ENCODE measurements at regions not wholly inside any gene's neighbourhood (a gene's known extent, or its start where the extent isn't known, plus 50 kb on each side); places are given as distances from the start of the nearest gene placed in this dataset.

- WGBS = 69% methylated on average over 3 of the region's 3 CpGs
- no peaks in the 10 kb centered on the region for H3K27me3 ChIP-seq (ENCODE audit: control insufficient read depth in 4 of 4, insufficient read depth in 4 of 4, low read length in 3 of 4)
- H3K4me3 ChIP-seq (ENCODE audit: low read depth in 1 of 3, low read length in 3 of 3) = no peak overlapping the region
- no peaks in the 10 kb centered on the region for H3K4me1 ChIP-seq (ENCODE audit: control insufficient read depth in 4 of 4, insufficient read depth in 4 of 4, low read length in 3 of 4)
- no peak overlapping the region for H3K9ac ChIP-seq (ENCODE audit: low read depth in 1 of 2, low read length in 2 of 2)
- H3K27ac ChIP-seq (ENCODE audit: low read depth in 1 of 2, low read length in 2 of 2) = no peak overlapping the region
- TF ChIP-seq NR2F2 (IDR thresholded peaks at IDR 0.05) (no peak), RAD21 (IDR thresholded peaks at IDR 0.05) (no peak), FOXA2 (IDR thresholded peaks at IDR 0.05) (no peak), FOXA1 (IDR thresholded peaks at IDR 0.05) (no peak), SP1 (IDR thresholded peaks at IDR 0.05) (no peak), RXRA (IDR thresholded peaks at IDR 0.05) (no peak), MAX (IDR thresholded peaks at IDR 0.05) (no peak), ZBTB33 (IDR thresholded peaks at IDR 0.05) (no peak), REST (IDR thresholded peaks at IDR 0.05) (no peak), YY1 (IDR thresholded peaks at IDR 0.05) (no peak), ATF3 (IDR thresholded peaks at IDR 0.05) (no peak), HNF4G (IDR thresholded peaks at IDR 0.05) (no peak), CTCF (IDR thresholded peaks at IDR 0.05; ENCODE audit: low read depth, low read length, missing input control) (no peak), GABPA (IDR thresholded peaks at IDR 0.05 in 1 of 2, conservative IDR thresholded peaks at IDR 0.05 in 1 of 2) (no peak), HNF4A (conservative IDR thresholded peaks at IDR 0.05) (no peak)
- no peak for DNase-seq (ENCODE audit: low spot score)
- H3K9me3 ChIP-seq (ENCODE audit: control insufficient read depth in 4 of 4, low read length in 3 of 4) = no peaks in the 10 kb centered on the region
- H3K36me3 ChIP-seq (ENCODE audit: control insufficient read depth in 4 of 4, insufficient read depth in 3 of 4, low read depth in 1 of 4, low read length in 3 of 4) = no peaks in the 10 kb centered on the region
Observed at GRCh38 chr2:117557626-117558025, 256.9 kb upstream of the DDX18 start.

GRCh38 chr2:117562654-117563053 lies 251.8 kb upstream of the DDX18 start:
- H3K36me3 ChIP-seq (ENCODE audit: control insufficient read depth in 4 of 4, insufficient read depth in 3 of 4, low read depth in 1 of 4, low read length in 3 of 4) = no peaks in the 10 kb centered on the region
- WGBS = 75% methylated on average over 3 of the region's 3 CpGs
- H3K4me3 ChIP-seq (ENCODE audit: low read depth in 1 of 3, low read length in 3 of 3) = no peak overlapping the region
- H3K27me3 ChIP-seq (ENCODE audit: control insufficient read depth in 4 of 4, insufficient read depth in 4 of 4, low read length in 3 of 4) = no peaks in the 10 kb centered on the region
- TF ChIP-seq FOXA1 (IDR thresholded peaks at IDR 0.05) (no peak), EGR1 (IDR thresholded peaks at IDR 0.05; ENCODE audit: low read depth in 2 of 2) (no peak), CTCF (IDR thresholded peaks at IDR 0.05; ENCODE audit: low read depth, low read length, missing input control) (no peak), RAD21 (IDR thresholded peaks at IDR 0.05) (no peak), SP1 (IDR thresholded peaks at IDR 0.05) (no peak), HNF4G (IDR thresholded peaks at IDR 0.05) (no peak)
- H3K9me3 ChIP-seq (ENCODE audit: control insufficient read depth in 4 of 4, low read length in 3 of 4) = no peaks in the 10 kb centered on the region
- H3K4me1 ChIP-seq (ENCODE audit: control insufficient read depth in 4 of 4, insufficient read depth in 4 of 4, low read length in 3 of 4) = no peaks in the 10 kb centered on the region
- no peak for DNase-seq (ENCODE audit: low spot score)
- no peak overlapping the region for H3K27ac ChIP-seq (ENCODE audit: low read depth in 1 of 2, low read length in 2 of 2)
- H3K9ac ChIP-seq (ENCODE audit: low read depth in 1 of 2, low read length in 2 of 2) = no peak overlapping the region

All from liver (tissue), 8 donors.